ENCODE measurements at regions not wholly inside any gene's neighbourhood (a gene's known extent, or its start where the extent isn't known, plus 50 kb on each side); places are given as distances from the start of the nearest gene placed in this dataset.

DNA sequence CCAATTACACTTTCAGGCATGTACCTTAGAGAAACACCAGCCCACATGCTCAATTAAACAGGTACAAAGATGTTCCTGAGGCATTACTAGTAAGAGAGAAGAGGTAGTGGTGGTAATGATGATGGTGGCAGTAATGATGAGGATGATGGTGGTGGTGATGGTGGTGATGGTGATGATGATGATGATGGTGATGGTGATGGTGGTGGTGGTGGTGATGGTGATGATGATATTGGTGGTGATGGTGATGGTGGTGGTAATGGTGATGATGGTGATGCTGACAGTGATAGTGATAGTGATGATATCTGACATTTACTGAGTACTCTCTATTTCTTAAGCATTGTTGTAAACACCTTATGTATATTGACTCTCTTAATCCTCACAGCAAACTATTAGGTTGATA, 318.4 kb downstream of the NSG2 start:
- TF ChIP-seq, protein P1, sequence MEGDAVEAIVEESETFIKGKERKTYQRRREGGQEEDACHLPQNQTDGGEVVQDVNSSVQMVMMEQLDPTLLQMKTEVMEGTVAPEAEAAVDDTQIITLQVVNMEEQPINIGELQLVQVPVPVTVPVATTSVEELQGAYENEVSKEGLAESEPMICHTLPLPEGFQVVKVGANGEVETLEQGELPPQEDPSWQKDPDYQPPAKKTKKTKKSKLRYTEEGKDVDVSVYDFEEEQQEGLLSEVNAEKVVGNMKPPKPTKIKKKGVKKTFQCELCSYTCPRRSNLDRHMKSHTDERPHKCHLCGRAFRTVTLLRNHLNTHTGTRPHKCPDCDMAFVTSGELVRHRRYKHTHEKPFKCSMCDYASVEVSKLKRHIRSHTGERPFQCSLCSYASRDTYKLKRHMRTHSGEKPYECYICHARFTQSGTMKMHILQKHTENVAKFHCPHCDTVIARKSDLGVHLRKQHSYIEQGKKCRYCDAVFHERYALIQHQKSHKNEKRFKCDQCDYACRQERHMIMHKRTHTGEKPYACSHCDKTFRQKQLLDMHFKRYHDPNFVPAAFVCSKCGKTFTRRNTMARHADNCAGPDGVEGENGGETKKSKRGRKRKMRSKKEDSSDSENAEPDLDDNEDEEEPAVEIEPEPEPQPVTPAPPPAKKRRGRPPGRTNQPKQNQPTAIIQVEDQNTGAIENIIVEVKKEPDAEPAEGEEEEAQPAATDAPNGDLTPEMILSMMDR (conservative IDR thresholded peaks at IDR 0.05) = no peak
- no peak overlapping the region for H3K4me3 Mint-ChIP-seq
- H3K4me1 Mint-ChIP-seq = no peaks in the 10 kb centered on the region

DNA sequence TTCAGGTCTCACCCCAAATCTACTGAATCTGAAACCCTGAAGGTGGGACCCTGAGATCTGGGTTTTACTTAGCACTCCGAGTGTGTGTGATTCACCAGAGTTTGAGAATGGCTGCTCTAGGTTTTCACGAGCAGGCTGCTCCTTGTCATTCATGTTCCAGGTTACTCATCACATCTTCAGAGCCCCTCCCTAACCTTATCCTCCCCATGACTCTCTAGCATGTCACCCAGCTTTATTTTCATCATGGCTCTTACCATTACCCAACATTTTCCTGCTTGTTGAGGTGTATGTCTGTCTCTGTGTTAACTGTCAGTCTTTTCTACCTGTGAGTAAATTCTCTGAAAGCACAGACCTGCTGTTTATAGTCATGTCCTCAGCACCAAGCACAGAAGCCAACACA, 319.2 kb downstream of the NSG2 start:
- Mint-ChIP-seq H3K36me3 (ENCODE audit: low read depth) (no peaks in the 10 kb centered on the region), H3K27me3 (ENCODE audit: low read depth) (peaks cover 8% of the 10 kb centered on the region), H3K4me1 (no peaks in the 10 kb centered on the region), H3K27ac (ENCODE audit: unreplicated experiment) (no peak overlapping the region), H3K9me3 (peaks cover 12% of the 10 kb centered on the region), H3K4me3 (no peak overlapping the region)
- TF ChIP-seq, protein P1 (conservative IDR thresholded peaks at IDR 0.05) = no peak
- DNase-seq (ENCODE audit: low read depth, low spot score) = no peak

More for the DNA sequence above, 318.4 kb downstream of the NSG2 start:
- no peak for DNase-seq (ENCODE audit: low read depth, low spot score)
- Mint-ChIP-seq H3K27me3 (ENCODE audit: low read depth) (peaks cover 8% of the 10 kb centered on the region), H3K9me3 (peaks cover 12% of the 10 kb centered on the region), H3K27ac (ENCODE audit: unreplicated experiment) (no peak overlapping the region), H3K36me3 (ENCODE audit: low read depth) (no peaks in the 10 kb centered on the region)

DNA sequence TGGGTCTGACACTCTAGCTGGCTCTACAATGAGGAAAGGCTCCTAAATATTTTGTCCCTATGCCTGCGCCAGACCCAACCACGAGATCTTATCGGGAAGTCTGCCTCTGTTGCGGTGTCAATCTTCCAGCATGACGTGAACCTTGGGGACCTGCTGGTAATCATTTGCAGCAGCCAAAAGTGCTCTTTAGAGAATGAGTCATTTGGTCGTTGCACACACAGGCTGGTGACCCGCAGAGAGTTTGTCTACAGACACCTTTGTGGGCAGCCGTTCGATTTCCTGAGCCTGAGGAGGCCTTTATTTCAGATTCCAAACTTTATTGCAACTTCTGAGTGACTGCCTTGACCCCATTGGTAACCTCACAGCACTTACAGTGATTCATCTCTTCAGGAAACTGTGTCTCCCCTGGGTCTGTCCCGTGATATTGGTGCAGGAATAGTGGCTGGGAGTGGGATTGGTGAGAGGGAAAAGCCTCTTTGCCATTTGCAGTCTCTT, 326.1 kb downstream of the NSG2 start:
- H3K27ac Mint-ChIP-seq (ENCODE audit: unreplicated experiment) = no peak overlapping the region
- no peaks in the 10 kb centered on the region for H3K27me3 Mint-ChIP-seq (ENCODE audit: low read depth)
- no peak overlapping the region for H3K4me3 Mint-ChIP-seq
- TF ChIP-seq, protein P1 (conservative IDR thresholded peaks at IDR 0.05) = no peak
- H3K4me1 Mint-ChIP-seq = no peaks in the 10 kb centered on the region
- no peaks in the 10 kb centered on the region for H3K36me3 Mint-ChIP-seq (ENCODE audit: low read depth)
- no peaks in the 10 kb centered on the region for H3K9me3 Mint-ChIP-seq
- no peak for DNase-seq (ENCODE audit: low read depth, low spot score)

DNA sequence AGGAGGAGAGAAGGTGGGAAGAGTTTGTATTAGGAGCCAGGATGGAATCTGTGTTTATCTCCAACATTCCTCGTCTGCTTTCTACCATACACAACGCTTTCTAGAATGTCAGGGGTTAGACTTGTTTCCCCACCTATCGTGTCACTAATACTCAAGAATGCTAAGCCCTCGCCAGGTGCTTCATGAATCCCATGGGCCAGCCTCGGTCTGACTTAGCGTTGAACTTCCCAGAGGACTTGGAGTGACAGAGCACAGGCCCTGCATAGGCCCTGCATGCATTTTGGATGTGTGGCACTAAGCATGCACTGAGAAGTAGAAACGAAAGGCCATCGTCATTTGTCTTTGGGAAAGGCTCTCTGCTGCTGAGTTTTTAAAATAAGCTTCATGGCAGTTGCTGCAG, 328.7 kb downstream of the NSG2 start:
- H3K27ac Mint-ChIP-seq (ENCODE audit: unreplicated experiment) = no peak overlapping the region
- no peaks in the 10 kb centered on the region for H3K27me3 Mint-ChIP-seq (ENCODE audit: low read depth)
- TF ChIP-seq, protein P1 (conservative IDR thresholded peaks at IDR 0.05) = no peak
- H3K4me3 Mint-ChIP-seq = no peak overlapping the region
- no peaks in the 10 kb centered on the region for H3K36me3 Mint-ChIP-seq (ENCODE audit: low read depth)
- H3K4me1 Mint-ChIP-seq = no peaks in the 10 kb centered on the region
- DNase-seq (ENCODE audit: low read depth, low spot score) = no peak
- peaks cover 3% of the 10 kb centered on the region for H3K9me3 Mint-ChIP-seq

DNA sequence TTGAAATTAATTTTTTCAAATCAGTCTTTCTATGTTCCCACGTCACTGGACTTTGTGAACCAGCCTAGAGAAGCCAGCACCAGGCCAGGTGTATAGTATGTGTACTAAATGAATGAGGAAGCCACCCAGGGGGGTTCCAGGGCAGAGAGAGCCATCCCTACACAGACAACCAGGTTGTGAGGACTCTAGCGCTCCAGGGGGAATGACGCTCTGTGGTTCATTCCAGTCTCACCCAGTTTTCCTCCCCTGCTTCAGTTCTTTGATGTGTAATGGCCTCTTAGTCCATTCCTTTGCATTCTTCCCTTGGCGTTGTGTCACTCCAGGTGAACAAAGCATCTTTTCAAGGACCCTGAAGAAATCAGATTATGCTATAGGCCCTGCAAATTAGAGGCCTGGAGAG, 330.6 kb downstream of the NSG2 start:
- DNase-seq (ENCODE audit: low read depth, low spot score) = no peak
- H3K4me3 Mint-ChIP-seq = no peak overlapping the region

More for the DNA sequence above, 330.6 kb downstream of the NSG2 start:
- Mint-ChIP-seq H3K27ac (ENCODE audit: unreplicated experiment) (no peak overlapping the region), H3K4me1 (no peaks in the 10 kb centered on the region), H3K9me3 (peaks cover 6% of the 10 kb centered on the region), H3K36me3 (ENCODE audit: low read depth) (no peaks in the 10 kb centered on the region), H3K27me3 (ENCODE audit: low read depth) (peaks cover 8% of the 10 kb centered on the region)
- TF ChIP-seq, protein P1 (conservative IDR thresholded peaks at IDR 0.05) = no peak
